Ascending aorta (tissue), 2 donors: ENCODE measurements at regions not wholly inside any gene's neighbourhood (a gene's known extent, or its start where the extent isn't known, plus 50 kb on each side); places are given as distances from the start of the nearest gene placed in this dataset.

ENCODE experiments used
- DNase-seq, 2 donors: peaks; one replicate each; pipeline ENCODE4 v3.0.0-alpha.2; 2019; ENCODE audit warnings: low spot score in 2 of 2
- H3K27ac ChIP-seq, 2 donors: fragments of 200-600 bp; sonication (generic); one replicate each; pipeline ENCODE4 v1.5.1; 2016 to 2017; ENCODE audit warnings: mild to moderate bottlenecking in 1 of 2
- H3K27me3 ChIP-seq: fragments of 200-600 bp; sonication (generic); one replicate; pipeline ENCODE4 v1.5.1; 2017
- H3K36me3 ChIP-seq, 2 donors: fragments of 200-600 bp; sonication (generic); one replicate each; pipeline ENCODE4 v1.5.1; 2016
- H3K4me1 ChIP-seq, 2 donors: fragments of 200-600 bp; sonication (generic); one replicate each; pipeline ENCODE4 v1.5.1; 2016 to 2017; ENCODE audit warnings: mild to moderate bottlenecking in 1 of 2
- H3K4me3 ChIP-seq, 2 donors: fragments of 200-600 bp; sonication (generic); one replicate each; pipeline ENCODE4 v1.5.1; 2016 to 2017; ENCODE audit warnings: mild to moderate bottlenecking in 1 of 2
- H3K9me3 ChIP-seq, 2 donors: fragments of 200-600 bp; sonication (generic); one replicate each; pipeline ENCODE4 v1.5.1; 2016
- CTCF ChIP-seq, 3 experiments: fragments of 200-600 bp in 2 of 3; fragments of 450-650 bp in 1 of 3; sonication (generic) in 2 of 3; IDR thresholded peaks; one replicate each; pipeline ENCODE4 v1.5.1; 2016 to 2019; ENCODE audit warnings: antibody characterized with exemption in 3 of 3, mild to moderate bottlenecking in 1 of 3, moderate library complexity in 1 of 3
- intact Hi-C: fragments of 100-400 bp; cut with DNase I; formaldehyde crosslinking; loops from one replicate; pipeline ENCODE4 v1.15.1; 2023

- no peak overlapping the region for H3K27ac ChIP-seq
- H3K4me3 ChIP-seq, result no peak overlapping the region
- H3K9me3 ChIP-seq, result no peaks in the 10 kb centered on the region
- no peaks in the 10 kb centered on the region for H3K27me3 ChIP-seq
- H3K36me3 ChIP-seq, result no peaks in the 10 kb centered on the region
- TF ChIP-seq CTCF (IDR thresholded peaks at IDR 0.05), result no peak
- peaks cover 0 to 2% of the 10 kb centered on the region in 2 donors for H3K4me1 ChIP-seq
- intact Hi-C loops, result no loop called here
- DNase-seq, result no peak
Measured at GRCh38 chr3:72323773-72324172, 524.5 kb downstream of the SHQ1 start.

GRCh38 chr3:72322264-72322976, 525.8 kb downstream of the SHQ1 start:
- no peaks in the 10 kb centered on the region for H3K9me3 ChIP-seq
- TF ChIP-seq CTCF (IDR thresholded peaks at IDR 0.05), result no peak
- no peak for DNase-seq
- no peak overlapping the region for H3K27ac ChIP-seq
- H3K4me1 ChIP-seq, result peaks cover 0 to 13% of the 10 kb centered on the region in 2 donors
- H3K4me3 ChIP-seq, result no peak overlapping the region
- intact Hi-C loops, result no loop called here
- no peaks in the 10 kb centered on the region for H3K27me3 ChIP-seq
- no peaks in the 10 kb centered on the region for H3K36me3 ChIP-seq

GRCh38 chr3:72320955-72321303, 527.3 kb downstream of the SHQ1 start:
- Histone ChIP-seq H3K36me3 (no peaks in the 10 kb centered on the region), H3K4me1 (peaks cover 0 to 16% of the 10 kb centered on the region in 2 donors), H3K27ac (no peak overlapping the region), H3K9me3 (no peaks in the 10 kb centered on the region), H3K4me3 (no peak overlapping the region), H3K27me3 (no peaks in the 10 kb centered on the region)
- no peak for DNase-seq
- TF ChIP-seq CTCF (IDR thresholded peaks at IDR 0.05), result no peak
- intact Hi-C loops, result no loop called here

- H3K9me3 ChIP-seq, result no peaks in the 10 kb centered on the region
- no peaks in the 10 kb centered on the region for H3K27me3 ChIP-seq
- no peak overlapping the region for H3K4me3 ChIP-seq
- no peak overlapping the region for H3K27ac ChIP-seq
- peaks cover 0 to 16% of the 10 kb centered on the region in 2 donors for H3K4me1 ChIP-seq
- no peaks in the 10 kb centered on the region for H3K36me3 ChIP-seq
- no peak for TF ChIP-seq CTCF (IDR thresholded peaks at IDR 0.05)
- DNase-seq, result no peak
- intact Hi-C loops, result no loop called here
Measured at GRCh38 chr3:72320095-72320954, 527.9 kb downstream of the SHQ1 start.

GRCh38 chr3:72319194-72320094, 528.8 kb downstream of the SHQ1 start:
- no peaks in the 10 kb centered on the region for H3K36me3 ChIP-seq
- no peak overlapping the region for H3K4me3 ChIP-seq
- no peak overlapping the region for H3K27ac ChIP-seq
- intact Hi-C loops, result no loop called here
- no peak for DNase-seq
- no peak for TF ChIP-seq CTCF (IDR thresholded peaks at IDR 0.05)
- no peaks in the 10 kb centered on the region for H3K9me3 ChIP-seq
- no peaks in the 10 kb centered on the region for H3K27me3 ChIP-seq
- peaks cover 0 to 16% of the 10 kb centered on the region in 2 donors for H3K4me1 ChIP-seq
